HG02763 (cell line): ENCODE measurements at regions not wholly inside any gene's neighbourhood (a gene's known extent, or its start where the extent isn't known, plus 50 kb on each side); places are given as distances from the start of the nearest gene placed in this dataset.

Experiments used
- ATAC-seq: cut with Tn5 transposase; IDR thresholded peaks from one replicate; pipeline ENCODE4 v1.9.1; 2021; ENCODE audit warnings: mild to moderate bottlenecking, moderate library complexity; ENCODE audit not compliant: unreplicated experiment

- no peak for ATAC-seq
Observed at GRCh38 chr11:10622108-10622507, 53.6 kb upstream of the LYVE1 start.

GRCh38 chr11:10619131-10619680 is 50.7 kb upstream of the LYVE1 start:
- no peak for ATAC-seq

GRCh38 chr11:10618490-10618889 is 50.0 kb upstream of the LYVE1 start:
- ATAC-seq: no peak
